ENCODE measurements at regions not wholly inside any gene's neighbourhood (a gene's known extent, or its start where the extent isn't known, plus 50 kb on each side); places are given as distances from the start of the nearest gene placed in this dataset.

DNA sequence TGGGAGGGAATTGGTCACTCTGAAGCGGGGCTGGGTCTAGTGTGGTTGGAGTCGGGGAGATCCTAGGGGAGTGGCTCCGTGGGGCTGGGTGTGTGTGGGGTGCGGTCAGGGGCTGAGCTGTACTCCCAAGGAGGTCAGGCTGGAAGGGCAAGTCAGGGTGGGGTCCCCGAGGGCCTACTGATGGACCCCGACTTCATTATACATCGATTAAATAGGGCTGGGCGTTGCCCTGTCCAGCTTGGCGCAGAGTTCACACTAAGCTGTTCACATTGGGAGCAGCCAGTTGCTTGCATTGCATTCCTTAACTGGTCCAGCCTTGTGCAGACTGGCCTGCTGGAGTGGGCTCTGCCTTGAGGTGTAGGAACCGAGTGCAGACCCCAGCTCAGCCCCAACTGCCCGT, 131.2 kb downstream of the ASB1 start:
- Mint-ChIP-seq H3K4me3 (ENCODE audit: unreplicated experiment) (no peak overlapping the region), H3K27ac (ENCODE audit: unreplicated experiment) (no peak overlapping the region), H3K4me1 (ENCODE audit: low read depth) (no peaks in the 10 kb centered on the region), H3K27me3 (ENCODE audit: low read depth) (peaks cover 12% of the 10 kb centered on the region), H3K9me3 (ENCODE audit: low read depth) (peaks cover 4% of the 10 kb centered on the region), H3K36me3 (ENCODE audit: low read depth) (peaks cover 1% of the 10 kb centered on the region)
- DNase-seq (ENCODE audit: low spot score) = no peak
- TF ChIP-seq, protein P1, sequence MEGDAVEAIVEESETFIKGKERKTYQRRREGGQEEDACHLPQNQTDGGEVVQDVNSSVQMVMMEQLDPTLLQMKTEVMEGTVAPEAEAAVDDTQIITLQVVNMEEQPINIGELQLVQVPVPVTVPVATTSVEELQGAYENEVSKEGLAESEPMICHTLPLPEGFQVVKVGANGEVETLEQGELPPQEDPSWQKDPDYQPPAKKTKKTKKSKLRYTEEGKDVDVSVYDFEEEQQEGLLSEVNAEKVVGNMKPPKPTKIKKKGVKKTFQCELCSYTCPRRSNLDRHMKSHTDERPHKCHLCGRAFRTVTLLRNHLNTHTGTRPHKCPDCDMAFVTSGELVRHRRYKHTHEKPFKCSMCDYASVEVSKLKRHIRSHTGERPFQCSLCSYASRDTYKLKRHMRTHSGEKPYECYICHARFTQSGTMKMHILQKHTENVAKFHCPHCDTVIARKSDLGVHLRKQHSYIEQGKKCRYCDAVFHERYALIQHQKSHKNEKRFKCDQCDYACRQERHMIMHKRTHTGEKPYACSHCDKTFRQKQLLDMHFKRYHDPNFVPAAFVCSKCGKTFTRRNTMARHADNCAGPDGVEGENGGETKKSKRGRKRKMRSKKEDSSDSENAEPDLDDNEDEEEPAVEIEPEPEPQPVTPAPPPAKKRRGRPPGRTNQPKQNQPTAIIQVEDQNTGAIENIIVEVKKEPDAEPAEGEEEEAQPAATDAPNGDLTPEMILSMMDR (IDR thresholded peaks at IDR 0.05) = no peak

GRCh38 chr2:238558456-238559099, 131.9 kb downstream of the ASB1 start:
- H3K27ac Mint-ChIP-seq (ENCODE audit: unreplicated experiment) = no peak overlapping the region
- no peaks in the 10 kb centered on the region for H3K9me3 Mint-ChIP-seq (ENCODE audit: low read depth)
- no peak for DNase-seq (ENCODE audit: low spot score)
- H3K4me1 Mint-ChIP-seq (ENCODE audit: low read depth) = no peaks in the 10 kb centered on the region
- TF ChIP-seq, protein P1 (IDR thresholded peaks at IDR 0.05) = no peak
- no peaks in the 10 kb centered on the region for H3K36me3 Mint-ChIP-seq (ENCODE audit: low read depth)
- H3K27me3 Mint-ChIP-seq (ENCODE audit: low read depth) = peaks cover 18% of the 10 kb centered on the region
- no peak overlapping the region for H3K4me3 Mint-ChIP-seq (ENCODE audit: unreplicated experiment)

- no peaks in the 10 kb centered on the region for H3K9me3 Mint-ChIP-seq (ENCODE audit: low read depth)
- H3K27ac Mint-ChIP-seq (ENCODE audit: unreplicated experiment) = no peak overlapping the region
- TF ChIP-seq, protein P1 (IDR thresholded peaks at IDR 0.05) = no peak
- H3K4me3 Mint-ChIP-seq (ENCODE audit: unreplicated experiment) = no peak overlapping the region
- no peaks in the 10 kb centered on the region for H3K36me3 Mint-ChIP-seq (ENCODE audit: low read depth)
- no peak for DNase-seq (ENCODE audit: low spot score)
- H3K27me3 Mint-ChIP-seq (ENCODE audit: low read depth) = peaks cover 20% of the 10 kb centered on the region
- no peaks in the 10 kb centered on the region for H3K4me1 Mint-ChIP-seq (ENCODE audit: low read depth)
These were observed 133.5 kb downstream of the ASB1 start for GRCh38 chr2:238560234-238560633.

DNA sequence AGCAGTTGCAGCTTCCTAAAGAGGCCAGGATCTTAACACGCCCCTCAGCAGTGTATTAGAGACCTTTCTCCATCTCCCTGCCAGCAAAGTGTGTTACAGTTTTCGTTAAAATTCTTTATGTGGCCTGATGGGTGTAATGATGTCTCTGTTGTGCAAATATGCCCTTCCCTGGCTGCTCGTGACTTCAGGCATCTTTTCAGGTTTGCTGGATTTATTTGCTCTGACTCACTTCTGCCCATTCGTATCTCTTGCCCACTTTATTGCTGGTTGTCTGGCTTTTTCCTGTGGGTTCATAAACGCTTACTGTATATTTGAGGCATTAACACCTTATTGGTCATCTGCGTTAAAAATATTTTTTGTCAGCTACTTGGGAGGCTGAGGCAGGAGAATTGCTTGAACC, 134.5 kb downstream of the ASB1 start:
- TF ChIP-seq, protein P1 (IDR thresholded peaks at IDR 0.05) = no peak
- DNase-seq (ENCODE audit: low spot score) = no peak
- Mint-ChIP-seq H3K4me1 (ENCODE audit: low read depth) (no peaks in the 10 kb centered on the region), H3K4me3 (ENCODE audit: unreplicated experiment) (no peak overlapping the region), H3K27me3 (ENCODE audit: low read depth) (peaks cover 20% of the 10 kb centered on the region), H3K27ac (ENCODE audit: unreplicated experiment) (no peak overlapping the region), H3K9me3 (ENCODE audit: low read depth) (no peaks in the 10 kb centered on the region), H3K36me3 (ENCODE audit: low read depth) (no peaks in the 10 kb centered on the region)

DNA sequence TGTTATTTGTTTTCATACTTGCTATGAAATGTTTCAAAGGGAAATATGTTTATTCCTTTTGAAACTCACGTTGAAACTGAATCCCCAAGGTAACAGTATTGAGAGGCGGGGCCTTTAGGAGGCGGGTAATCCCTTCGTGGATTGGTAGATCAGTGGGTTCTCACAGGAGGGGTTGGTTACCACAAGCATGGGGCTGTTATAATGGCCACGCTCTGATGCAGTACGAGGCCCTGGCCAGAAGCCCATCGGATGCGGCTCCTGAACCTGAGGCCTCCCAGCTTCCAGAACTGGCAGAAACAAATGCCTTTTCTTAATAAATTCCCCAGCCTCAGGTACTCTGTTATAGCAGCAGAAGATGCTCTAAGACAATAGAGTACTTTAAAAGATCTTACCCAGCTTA, 135.7 kb downstream of the ASB1 start:
- Mint-ChIP-seq H3K27ac (ENCODE audit: unreplicated experiment) (no peak overlapping the region), H3K27me3 (ENCODE audit: low read depth) (peaks cover 20% of the 10 kb centered on the region), H3K4me1 (ENCODE audit: low read depth) (no peaks in the 10 kb centered on the region), H3K9me3 (ENCODE audit: low read depth) (no peaks in the 10 kb centered on the region), H3K4me3 (ENCODE audit: unreplicated experiment) (no peak overlapping the region), H3K36me3 (ENCODE audit: low read depth) (no peaks in the 10 kb centered on the region)
- TF ChIP-seq, protein P1 (IDR thresholded peaks at IDR 0.05) = no peak
- DNase-seq (ENCODE audit: low spot score) = no peak
